PC-9 (cell line): ENCODE measurements at regions not wholly inside any gene's neighbourhood (a gene's known extent, or its start where the extent isn't known, plus 50 kb on each side); places are given as distances from the start of the nearest gene placed in this dataset.

Experiments
- CTCF ChIP-seq: fragments of 200-600 bp; sonication (generic); conservative IDR thresholded peaks from 2 replicates; pipeline ENCODE4 v1.6.1; 2017; ENCODE audit warnings: mixed run types, antibody characterized with exemption, mild to moderate bottlenecking, moderate library complexity
- EZH2 ChIP-seq: fragments of 200-600 bp; sonication (generic); IDR thresholded peaks from 2 replicates; pipeline ENCODE4 v1.8.0; 2017; ENCODE audit warnings: antibody characterized with exemption, low read depth

- TF ChIP-seq CTCF (no peak), EZH2 (no peak)
These were observed 695.0 kb downstream of the COL12A1 start for GRCh38 chr6:74510878-74511277.
